NCI-H187 treated with DMSO at 0.1 percent for 48 hours (cell line): ENCODE measurements at regions not wholly inside any gene's neighbourhood (a gene's known extent, or its start where the extent isn't known, plus 50 kb on each side); places are given as distances from the start of the nearest gene placed in this dataset.
A peak's percentile ranks its signal among the peaks of the same experiment; 100 is the strongest.

ENCODE experiments used
- DNase-seq: peaks from one replicate; lab custom pipeline; 2025; lab: John Stamatoyannopoulos, UW

GRCh38 chr12:107474099-107474498 lies 211.5 kb upstream of the PWP1 start:
- no peak for DNase-seq

DNA sequence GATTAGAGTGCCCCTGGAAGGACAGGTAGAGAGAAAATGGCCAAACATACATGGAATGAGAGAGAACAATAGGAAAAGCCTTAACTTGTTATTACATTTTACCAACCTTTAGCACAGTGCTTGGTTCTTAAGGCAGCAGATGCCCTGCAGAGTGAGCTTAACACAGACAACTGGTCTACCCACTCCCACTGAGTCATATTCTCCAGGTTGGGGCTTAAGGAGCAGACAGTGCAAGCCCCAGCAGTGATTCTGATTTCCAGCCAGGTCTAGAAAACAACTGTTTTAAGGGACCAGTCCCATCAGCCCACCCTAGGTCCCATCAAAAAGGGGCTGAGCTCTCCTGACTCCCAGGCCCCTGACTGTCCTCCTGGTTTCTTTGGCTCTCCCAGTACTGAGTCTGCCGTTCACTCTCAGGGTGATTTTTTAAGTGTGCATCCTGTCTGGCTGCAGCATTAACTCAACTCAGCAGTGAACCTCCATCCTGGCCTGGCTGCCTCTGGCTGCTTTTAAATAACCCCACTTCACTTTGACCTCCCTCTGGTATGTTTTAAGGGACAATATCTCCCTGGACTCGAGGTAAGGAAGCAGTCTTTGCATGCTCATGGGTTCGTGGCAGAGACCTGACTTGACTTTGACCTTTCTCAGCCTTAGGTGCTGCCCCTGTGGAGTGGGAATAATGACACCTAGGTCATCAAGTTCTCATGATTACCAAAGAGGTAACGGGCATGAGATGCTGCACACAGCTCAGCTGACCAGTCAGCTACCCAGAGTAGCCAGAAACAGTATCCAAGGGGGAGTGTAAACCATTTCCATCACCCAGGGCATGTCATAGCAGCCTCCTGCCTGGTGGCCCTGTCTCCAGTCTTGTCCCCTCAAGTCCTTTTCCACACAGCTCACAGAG lies 210.7 kb upstream of the PWP1 start:
- DNase-seq = no peak

DNA sequence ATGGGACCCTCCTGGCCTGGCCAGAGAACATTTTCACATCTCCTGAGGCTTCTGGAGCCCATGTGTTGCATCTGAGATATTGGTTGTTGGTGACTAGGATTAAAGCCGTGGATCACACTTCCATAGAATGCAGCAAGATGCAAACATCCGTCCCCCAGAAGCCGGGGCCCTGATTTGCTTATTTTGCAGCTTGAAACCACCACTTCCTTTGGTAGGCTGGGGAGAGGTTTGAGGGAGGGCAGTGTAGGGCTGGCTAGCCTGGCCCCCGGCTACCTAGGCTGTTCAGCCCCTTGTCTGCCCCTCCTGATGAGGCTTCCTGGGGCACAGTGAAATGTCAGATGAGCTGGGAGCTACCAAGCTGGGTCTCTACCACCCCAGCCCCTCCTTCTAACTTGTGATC lies 209.7 kb upstream of the PWP1 start:
- DNase-seq = no peak

GRCh38 chr12:107477018-107477417 lies 208.6 kb upstream of the PWP1 start:
- DNase-seq = no peak

DNA sequence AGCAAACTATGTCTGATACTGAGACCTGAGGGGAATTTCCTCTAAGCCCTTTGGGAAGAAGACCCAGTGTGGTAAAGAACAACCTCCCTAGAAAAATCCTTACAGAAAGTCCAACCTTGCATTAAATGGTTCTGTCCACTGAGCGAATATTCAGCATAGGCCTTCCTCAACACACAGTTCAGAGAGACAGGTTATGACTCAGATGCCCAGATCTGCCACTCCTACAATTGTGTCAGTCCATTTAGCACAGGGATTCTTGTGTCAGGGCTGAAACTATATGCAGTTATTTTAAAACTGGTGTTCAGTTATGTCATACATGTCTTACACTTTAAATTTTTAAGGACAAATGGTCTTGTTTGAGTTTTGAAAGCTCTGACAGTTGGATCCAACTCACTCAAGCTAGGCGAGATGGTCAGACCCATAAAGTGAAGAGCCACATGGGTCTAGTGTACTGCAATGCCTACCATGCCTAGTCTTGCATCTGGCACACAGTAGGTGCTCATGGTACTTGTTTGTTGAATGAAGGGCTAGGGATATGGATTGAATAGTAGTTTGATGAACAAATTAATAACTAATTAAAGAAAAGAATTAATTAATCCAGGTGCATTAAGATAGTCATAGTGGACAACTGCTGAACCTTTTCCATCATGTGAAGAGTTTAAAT lies 207.5 kb upstream of the PWP1 start:
- no peak for DNase-seq

DNA sequence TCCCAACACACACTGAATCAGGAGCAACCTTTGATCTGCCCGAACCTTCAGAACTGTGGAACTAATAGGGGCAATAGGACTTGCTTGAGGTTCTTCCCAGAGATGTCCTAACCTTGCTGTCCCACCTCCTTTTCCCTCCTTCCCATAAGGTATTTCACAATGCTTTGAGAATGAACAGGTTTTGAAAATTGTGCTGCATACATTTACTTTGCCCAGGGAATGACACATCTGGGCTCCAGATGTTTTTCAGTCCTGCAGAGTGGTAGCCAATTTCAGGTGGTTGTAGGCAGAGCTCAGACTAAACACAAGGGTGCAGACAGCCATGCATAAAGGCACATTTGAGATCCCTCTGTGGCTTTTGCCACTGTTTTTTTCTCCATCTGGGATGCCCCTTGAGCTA lies 206.7 kb upstream of the PWP1 start:
- no peak for DNase-seq

GRCh38 chr12:107480836-107481608 lies 204.6 kb upstream of the PWP1 start:
- peak; percentile 57 for DNase-seq

- DNase-seq = no peak
These were observed 201.4 kb upstream of the PWP1 start for GRCh38 chr12:107484230-107484629.

DNA sequence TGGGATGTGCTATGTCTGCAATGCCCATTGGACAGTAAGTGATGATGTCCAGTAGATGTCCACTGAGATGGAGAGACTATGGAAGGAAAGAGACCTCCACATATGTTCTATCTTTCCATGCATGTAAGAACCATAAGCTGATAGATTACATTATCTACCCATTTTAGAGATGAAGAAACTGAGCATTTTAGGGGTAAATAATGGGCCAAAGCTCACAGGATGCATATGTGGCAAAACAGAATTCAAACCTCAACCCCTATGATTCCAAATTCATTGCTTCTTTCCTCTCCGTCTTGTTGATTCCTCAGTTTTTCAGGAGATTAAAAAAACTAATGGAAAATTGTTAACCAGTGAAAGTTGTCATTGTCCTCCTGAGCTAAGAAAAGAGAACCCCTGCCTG lies 200.7 kb upstream of the PWP1 start:
- no peak for DNase-seq

DNA sequence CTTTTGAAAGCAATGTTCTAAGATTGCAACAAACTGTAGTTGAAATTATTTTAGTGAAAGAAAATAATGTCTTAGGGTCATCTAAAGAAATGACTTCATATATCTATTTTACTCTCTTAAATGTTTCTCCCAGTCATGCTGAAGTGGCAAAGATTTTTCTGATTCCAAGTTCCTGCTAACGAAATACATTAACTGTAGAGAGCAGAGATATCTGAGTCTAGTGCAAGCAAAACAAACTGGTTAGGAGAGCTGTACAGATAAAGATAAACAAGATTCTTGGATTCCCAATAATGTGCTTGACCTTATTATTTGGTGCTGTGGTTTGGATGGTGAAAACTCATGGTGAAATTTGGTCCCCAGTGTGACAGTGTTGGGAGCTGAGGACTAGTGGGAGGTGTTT lies 199.9 kb upstream of the PWP1 start:
- DNase-seq = no peak

GRCh38 chr12:107486140-107486892 lies 199.3 kb upstream of the PWP1 start:
- no peak for DNase-seq

GRCh38 chr12:107487011-107487680 lies 198.5 kb upstream of the PWP1 start:
- no peak for DNase-seq

GRCh38 chr12:107488666-107489065 lies 196.9 kb upstream of the PWP1 start:
- no peak for DNase-seq

DNA sequence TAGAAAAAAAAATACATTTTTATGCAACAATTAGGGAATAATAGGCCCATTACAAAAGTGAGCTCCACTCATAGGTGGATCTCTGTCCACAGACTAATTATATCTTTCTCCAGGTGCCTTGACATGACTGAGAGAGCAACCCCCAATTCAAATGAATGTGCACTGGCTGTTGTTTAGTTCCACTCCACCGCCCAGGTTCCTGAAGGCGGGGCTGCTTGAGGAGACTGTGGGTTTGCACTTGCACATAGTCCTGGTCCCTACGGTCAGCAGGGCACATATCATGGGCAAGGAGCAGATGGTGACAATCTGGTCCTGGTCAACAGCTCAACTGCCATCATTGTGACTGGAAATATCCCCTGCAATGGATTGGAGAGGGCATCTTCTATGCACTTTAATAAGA lies 195.6 kb upstream of the PWP1 start:
- DNase-seq = no peak

- no peak for DNase-seq
These were observed 193.7 kb upstream of the PWP1 start for GRCh38 chr12:107491856-107492255.

DNA sequence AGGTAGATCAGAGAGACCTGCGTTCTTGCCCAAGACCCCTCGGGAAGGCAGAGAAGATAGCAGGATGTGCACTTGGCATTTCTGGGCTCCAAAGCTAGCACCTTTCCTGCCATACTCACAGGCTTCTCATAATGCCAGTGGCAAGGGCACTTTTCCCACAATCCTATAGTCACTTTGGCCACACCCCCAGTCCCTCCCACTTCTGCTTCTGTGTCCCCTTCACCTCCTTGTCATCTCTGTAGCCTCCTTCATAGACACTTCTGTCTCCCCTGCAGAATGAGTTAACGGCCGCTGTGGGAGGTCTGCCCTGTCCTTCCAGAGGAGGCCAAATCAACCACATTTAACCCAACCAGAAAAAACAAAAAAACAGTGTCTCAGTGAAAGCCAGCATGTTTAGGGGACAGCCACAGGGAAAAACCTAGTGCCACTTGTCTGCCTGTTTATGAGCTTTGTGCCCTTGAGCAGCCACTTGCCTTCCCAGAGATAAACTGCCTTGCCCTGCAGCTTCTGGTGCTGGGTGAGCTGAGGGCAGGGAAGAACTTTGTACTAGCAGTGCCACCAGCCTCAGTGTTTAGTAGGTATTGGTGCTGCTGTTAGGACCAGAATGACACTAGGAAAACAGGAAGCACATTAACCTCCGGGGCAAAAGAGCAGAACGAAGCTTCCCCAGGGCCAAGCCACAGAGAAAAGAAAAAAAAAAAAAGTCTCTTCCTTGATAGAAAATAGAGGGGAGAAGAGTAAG lies 193.0 kb upstream of the PWP1 start:
- no peak for DNase-seq

GRCh38 chr12:107493135-107493494 lies 192.5 kb upstream of the PWP1 start:
- no peak for DNase-seq

GRCh38 chr12:107493666-107494065 lies 191.9 kb upstream of the PWP1 start:
- no peak for DNase-seq

GRCh38 chr12:107494331-107494730 lies 191.3 kb upstream of the PWP1 start:
- DNase-seq = no peak

- DNase-seq = no peak
These were observed 190.0 kb upstream of the PWP1 start for GRCh38 chr12:107495604-107496003.

GRCh38 chr12:107497231-107497630 lies 188.4 kb upstream of the PWP1 start:
- DNase-seq = no peak
